NCI-H187 (cell line): ENCODE measurements at regions not wholly inside any gene's neighbourhood (a gene's known extent, or its start where the extent isn't known, plus 50 kb on each side); places are given as distances from the start of the nearest gene placed in this dataset.

ENCODE experiments used
- DNase-seq, 2 experiments: peaks; one replicate each; lab custom pipeline; 2025; lab: John Stamatoyannopoulos, UW

GRCh38 chr2:64403426-64403825 is 50.5 kb upstream of the LGALSL start:
- DNase-seq = no peak

- DNase-seq = no peak
Observed at GRCh38 chr2:64404002-64404731, 49.8 kb upstream of the LGALSL start.
